ENCODE measurements at regions not wholly inside any gene's neighbourhood (a gene's known extent, or its start where the extent isn't known, plus 50 kb on each side); places are given as distances from the start of the nearest gene placed in this dataset.

DNA sequence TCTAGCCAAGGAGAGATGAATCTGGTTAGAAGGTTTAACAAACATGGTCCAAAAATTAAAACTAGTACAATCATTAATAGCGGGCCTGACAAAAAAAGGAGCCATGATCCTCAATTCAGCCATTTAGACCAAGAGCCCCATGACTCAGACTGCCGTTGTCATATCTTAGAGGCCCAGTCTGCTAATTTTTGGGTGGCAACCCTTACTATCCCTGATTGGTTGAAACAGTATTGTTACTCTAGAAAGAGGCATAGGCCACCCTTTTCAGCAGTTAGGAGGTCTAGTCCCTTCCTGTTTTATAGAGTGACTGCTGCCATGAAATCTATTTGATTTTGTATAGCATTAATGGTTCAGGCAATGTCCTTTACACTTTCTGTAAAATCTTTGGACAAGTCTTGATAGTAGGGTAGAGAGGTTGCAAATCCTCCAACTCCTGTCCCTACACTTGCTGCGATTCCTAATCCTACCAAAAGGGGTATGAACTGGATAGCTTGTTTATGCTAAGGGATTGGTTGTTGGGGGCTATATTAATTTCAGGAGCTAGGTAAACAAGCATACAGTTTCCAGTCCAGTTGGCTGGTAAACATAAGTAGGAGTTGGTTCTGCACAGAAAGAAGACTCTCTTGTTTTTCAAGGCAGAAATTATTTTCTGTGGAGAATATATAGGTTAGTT, 1056.3 kb upstream of the CNTN5 start:
- no peak for DNase-seq (ENCODE audit: low spot score)

- no peak for DNase-seq (ENCODE audit: low spot score)
Measured at GRCh38 chr11:97965849-97966646, 1054.7 kb upstream of the CNTN5 start.

GRCh38 chr11:97966901-97967300, 1053.8 kb upstream of the CNTN5 start:
- no peak for DNase-seq (ENCODE audit: low spot score)

DNA sequence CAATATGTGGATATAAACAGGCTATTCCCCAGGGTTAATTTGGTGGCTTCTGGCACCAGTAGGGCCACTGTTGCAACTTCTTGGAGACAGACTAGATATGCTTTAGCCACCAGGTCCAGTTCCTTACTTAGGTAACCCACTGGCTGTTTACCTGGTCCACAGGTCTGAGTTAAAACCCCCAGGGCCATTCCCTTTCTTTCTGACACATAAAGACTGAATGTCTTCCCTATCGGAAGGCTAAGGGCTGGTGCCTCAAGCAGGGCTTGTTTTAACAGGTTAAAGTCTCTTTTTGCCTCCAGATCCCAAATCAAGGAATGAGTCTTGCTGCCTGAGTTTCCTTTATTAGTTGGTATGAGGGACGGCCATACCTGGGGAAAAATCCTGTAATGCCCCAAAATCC, 1052.7 kb upstream of the CNTN5 start:
- DNase-seq (ENCODE audit: low spot score) = no peak

DNA sequence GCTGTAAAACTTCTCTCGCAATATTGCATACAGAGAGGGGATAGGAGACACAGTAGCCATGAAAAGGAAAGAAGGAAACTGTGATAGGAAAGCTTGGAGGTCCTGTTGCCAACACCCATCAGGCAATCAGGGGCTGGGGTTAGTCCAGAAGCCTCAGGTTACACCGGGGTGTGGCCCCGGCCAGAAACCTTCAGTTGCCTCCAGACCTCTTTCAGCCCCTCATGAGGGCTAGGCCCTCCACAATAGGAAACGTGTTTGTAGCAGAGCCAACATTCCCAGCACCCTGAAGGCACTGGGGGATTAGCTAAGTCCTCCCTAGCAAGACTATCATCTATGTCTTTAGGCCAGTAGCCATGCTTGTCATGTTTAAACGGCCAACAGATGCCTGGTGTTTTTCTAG, 1048.0 kb upstream of the CNTN5 start:
- DNase-seq (ENCODE audit: low spot score) = no peak

GRCh38 chr11:97973352-97973857, 1047.3 kb upstream of the CNTN5 start:
- no peak for DNase-seq (ENCODE audit: low spot score)

DNA sequence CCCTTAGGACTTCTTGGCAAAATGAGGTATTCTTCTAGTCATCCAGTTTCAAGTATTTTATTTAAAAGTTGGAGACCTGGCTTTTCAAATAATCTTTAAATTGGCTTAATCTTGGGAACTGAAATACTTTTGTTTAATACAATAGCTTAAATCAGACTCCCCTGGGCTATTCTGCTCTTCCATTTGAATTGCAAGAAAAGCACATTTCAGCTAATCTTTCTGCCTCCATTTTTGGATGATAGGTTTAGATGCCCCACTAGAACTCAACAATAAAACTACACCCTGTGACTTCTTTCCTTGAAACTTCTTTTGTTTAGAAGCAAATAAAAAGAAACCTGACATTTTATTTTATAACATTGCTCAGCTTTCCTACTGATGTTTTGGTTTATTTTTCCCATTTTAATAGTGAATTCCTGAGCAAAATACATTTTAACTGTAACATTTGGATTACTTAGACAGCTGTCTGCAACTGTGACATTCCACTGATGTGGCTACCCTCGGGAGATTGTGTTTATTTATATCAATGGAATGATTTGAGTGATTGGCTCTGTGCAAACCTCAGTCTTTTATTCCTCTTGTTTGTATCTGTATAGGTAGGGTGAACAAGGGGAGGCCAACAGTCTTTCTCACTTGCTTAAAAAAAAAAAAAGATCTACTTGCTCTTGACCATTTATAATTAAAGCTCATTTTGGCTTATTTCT, 1045.8 kb upstream of the CNTN5 start:
- DNase-seq (ENCODE audit: low spot score) = no peak

GRCh38 chr11:97977726-97978125, 1043.0 kb upstream of the CNTN5 start:
- no peak for DNase-seq (ENCODE audit: low spot score)

DNA sequence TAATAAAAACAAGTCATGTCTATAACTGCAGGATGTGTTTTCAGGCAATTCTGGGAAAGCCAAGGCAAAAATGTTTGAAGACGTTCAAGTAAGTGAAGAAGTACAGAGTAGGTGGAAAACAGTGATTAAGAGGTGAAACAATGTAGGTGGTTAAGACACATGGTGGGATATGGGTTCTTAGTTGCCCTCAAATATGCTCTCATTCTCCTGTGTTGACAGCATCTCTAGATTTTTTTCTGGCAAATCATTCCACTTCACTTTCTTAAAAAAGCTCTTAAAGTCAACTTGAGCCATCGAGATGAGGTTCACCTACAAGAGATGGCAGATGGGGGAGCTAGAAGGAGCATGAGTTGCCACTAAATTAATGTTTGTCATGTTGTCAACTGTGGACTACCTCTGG, 1041.0 kb upstream of the CNTN5 start:
- no peak for DNase-seq (ENCODE audit: low spot score)

DNA sequence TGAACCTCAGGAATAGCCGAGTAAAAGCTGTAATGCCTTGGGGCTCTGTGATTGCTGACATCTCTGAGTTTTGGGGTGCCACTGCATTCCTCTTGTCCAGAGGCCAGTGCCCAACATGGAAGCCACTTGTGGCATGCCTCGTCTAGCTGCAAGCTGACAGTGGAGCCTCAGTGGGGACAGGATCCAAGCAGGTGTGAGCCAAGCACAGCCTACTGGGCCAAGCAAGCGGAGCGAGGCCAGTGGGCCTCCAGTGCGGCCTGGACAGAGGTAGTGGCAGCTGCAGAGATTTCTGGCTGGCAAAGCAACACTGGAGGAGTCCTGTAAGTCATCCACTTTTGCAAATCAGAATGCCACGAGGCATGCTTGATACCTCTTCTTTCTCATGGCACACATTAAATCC, 1038.2 kb upstream of the CNTN5 start:
- no peak for DNase-seq (ENCODE audit: low spot score)

- DNase-seq (ENCODE audit: low spot score) = no peak
Measured at GRCh38 chr11:97989121-97989520, 1031.6 kb upstream of the CNTN5 start.

GRCh38 chr11:97990162-97990920, 1030.4 kb upstream of the CNTN5 start:
- DNase-seq (ENCODE audit: low spot score) = no peak

DNA sequence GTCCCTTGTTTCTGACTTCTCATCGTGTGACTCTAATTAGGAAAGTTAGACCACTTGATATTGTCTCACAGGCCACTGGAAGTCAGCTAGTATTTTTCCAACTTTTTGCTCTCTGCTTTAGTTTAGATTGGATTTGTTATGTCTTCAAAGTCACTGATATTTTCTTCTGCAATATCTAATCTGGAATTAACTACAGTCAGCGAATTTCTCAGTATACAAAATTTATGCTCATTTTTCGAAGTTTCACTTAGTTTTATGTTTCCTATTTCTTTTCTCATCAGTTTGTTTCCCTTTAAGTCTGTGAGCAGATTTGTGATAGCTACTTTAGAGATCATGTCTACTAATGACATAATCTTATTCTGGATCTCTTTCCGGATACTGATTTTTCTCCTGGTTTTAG, 1027.2 kb upstream of the CNTN5 start:
- no peak for DNase-seq (ENCODE audit: low spot score)

DNA sequence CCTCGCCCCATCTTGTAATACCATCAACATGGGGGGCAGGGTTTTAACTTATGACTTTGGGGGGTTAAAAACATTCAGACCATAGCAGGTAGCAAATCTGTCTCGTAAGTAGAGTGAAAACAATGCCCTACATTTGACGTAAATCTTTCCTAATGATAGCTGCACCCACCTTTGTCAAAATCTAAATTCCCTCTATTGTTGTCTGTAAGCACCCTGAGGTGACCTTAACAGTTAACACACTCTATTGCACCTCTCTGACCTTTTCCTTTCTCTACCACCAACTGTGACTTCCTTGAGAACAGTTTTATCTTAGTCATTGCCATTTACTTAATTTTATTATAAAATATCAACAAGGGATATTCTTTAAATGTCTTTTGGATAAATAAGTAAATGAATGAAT, 1024.9 kb upstream of the CNTN5 start:
- no peak for DNase-seq (ENCODE audit: low spot score)

DNA sequence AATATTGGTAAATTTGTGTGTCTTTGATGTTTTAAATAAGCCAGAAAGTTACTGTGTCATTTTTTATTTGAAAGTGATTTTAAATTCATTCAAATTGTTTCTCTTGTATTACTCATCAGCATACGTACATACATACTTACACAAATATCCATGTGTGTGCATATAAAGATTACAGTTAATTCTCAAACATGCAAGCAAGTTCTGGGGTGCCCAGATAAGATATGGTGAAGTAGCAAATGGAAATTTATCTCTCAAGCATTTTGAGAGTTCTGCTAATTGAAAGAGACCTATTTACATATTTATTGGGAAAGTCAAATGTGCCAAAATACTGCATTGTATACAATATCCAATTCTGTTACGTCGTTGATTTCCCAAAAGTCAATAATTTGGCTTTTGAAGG, 1024.0 kb upstream of the CNTN5 start:
- DNase-seq (ENCODE audit: low spot score) = no peak

DNA sequence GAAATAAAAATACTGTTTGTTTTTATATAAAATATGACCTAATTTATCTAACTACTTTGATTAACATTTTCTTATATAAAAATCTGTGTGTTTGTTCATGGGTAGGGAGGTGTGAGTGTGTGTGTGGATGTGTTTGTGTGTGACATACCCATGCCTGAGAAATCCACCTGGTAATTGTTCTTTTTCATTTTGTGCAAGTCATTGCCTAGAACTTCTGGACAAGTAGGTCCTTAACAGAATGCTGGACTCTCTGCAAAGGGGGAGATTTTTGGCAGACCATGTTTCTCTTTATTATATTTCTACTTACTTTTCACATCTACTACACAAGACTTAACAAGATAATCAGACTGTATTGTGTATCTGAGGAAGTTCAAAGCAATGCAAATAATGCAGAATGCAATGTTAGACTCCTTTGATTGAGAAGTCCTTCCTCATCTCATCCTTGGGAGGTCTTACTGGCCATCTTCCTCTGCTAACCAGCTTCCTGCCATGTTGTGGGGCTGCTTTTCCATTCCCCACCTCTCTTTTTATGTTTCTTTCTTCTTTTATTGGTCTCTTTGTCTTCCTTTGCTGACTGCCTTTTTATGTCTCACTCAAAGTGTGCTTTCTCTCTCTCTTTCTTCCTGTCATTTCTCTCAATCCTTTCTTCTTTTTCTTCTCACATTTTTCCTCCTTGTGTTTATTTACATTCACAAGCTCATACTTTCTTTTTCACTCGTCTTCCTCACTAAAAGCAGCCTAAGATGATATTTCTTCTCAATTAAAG, 1017.0 kb upstream of the CNTN5 start:
- no peak for DNase-seq (ENCODE audit: low spot score)

DNA sequence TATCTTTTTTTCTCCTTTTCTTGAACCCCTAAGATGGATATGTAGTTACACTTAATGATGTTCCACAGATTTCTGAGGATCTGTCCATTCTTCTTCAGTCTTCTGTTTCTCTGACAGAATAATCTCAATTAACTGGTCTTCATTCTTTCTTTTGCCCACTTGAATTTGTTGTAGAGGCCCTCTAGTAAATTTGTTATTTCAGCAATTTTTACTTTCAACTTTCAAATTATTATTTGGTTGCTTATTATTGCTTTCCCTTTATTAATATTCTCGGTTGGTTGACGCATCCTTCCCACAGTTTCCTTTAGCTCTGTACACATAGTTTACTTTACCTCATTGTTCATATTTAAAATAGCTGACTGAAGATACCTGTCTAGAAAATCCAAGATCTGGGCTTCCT, 1013.7 kb upstream of the CNTN5 start:
- no peak for DNase-seq (ENCODE audit: low spot score)

DNA sequence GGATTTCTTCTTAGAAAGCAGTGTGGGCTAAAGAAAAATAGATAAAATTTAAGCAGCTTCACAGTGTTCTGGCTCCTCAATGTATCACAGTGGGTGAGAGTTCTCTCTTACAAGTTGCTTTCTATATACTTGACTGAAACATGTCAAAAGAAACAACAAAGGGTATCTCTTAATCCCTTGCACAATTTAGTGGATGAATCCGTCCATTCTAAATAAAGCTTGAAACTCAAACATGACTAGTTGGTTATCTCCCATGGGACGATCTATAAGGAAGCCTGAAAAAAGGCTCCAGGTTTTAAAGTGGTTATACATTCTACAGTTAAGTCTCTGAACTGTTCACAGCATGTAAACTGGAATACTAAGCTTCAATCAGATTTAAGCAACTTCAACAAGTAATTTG, 993.1 kb upstream of the CNTN5 start:
- DNase-seq (ENCODE audit: low spot score) = no peak

DNA sequence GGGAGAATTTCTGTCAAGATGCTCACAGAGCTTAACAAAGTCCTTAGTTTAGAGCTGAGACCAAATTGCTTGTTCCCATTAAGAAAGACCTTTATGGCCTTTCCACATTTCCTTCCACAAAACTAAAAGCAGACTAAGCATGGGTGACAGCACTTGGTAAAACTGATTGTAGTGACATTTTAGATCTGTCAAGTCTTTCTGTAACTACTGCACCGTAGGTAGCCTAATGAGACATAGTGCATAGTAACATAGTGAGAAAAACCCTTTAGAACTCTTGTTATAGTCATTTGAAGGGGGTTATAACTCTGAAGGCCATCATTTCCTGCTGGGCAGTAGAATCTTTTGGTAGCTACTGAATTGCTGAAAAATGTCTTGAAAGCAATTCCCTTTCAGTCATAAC, 990.9 kb upstream of the CNTN5 start:
- no peak for DNase-seq (ENCODE audit: low spot score)

DNA sequence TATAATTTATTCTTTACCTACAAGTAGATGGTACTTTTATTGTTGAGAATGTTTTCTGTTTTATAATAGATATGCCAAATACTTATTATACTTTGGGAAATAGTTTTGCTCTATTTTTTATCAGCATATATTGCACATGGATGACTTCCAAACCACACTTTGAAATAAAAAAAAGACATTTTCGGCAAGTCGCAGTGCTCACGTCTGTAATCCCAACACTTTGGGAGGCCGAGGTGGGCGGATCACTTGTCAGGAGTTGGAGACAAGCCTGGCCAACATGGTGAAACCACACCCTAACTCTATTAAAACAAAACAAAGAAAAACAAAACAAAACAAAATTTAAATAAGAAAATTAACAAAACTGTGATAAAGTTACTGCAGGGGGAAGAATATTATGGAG, 983.9 kb upstream of the CNTN5 start:
- no peak for DNase-seq (ENCODE audit: low spot score)

GRCh38 chr11:98040061-98040808, 980.5 kb upstream of the CNTN5 start:
- no peak for DNase-seq (ENCODE audit: low spot score)

Data from germinal center (tissue), 1 donor.